ENCODE measurements at regions not wholly inside any gene's neighbourhood (a gene's known extent, or its start where the extent isn't known, plus 50 kb on each side); places are given as distances from the start of the nearest gene placed in this dataset.
A peak's percentile ranks its signal among the peaks of the same experiment; 100 is the strongest.

DNA sequence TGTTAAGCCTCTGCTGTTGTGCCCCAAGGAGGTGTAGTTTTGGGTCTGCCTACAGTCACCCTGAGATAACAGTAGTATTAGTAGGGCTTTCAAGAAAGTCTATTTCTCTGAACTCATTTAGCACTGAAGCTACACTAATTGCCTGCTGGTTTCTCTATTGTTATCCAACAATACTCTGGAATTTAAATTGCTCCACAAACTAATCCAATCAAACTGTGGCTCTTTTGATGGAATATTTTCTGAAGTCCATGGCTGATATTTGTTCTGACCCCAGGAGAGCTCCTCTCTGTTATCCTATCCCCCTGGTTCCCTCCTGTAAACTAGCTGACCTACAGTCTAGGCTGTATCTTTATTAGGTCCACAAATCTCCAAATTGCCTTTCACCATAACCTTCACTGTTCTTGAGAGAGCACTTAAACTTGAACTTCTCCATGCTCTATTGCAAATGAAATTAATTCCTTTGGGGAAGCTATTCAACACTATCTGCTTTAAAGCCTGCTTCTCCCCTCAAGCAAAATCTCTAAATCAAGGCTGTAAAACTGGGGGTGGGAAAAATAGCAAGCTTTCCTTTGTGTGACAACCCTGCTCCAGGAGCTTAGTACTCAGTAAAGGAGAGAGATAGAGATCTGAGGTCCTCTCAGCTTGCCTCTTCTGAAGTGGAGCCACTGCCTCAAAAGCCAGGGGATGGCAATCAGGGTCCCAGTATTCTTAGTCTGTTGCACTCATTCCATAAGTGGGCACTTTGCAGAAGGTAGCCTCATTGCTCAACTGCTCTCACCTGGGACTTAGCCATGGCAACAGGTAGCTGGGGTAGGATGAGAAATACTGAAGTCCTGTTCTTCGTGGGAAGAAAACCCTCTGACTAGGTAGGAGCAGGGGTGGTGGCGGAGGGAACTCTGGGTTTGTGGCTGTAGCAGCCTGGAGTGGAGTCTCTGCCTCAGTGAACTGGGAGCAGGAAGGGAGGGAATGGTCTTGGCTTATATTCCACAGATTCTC lies 110.9 kb downstream of the MACIR start:
- peaks cover 0 to 5% of the 10 kb centered on the region in 2 donors for H3K27me3 Mint-ChIP-seq
- H3K4me3 Mint-ChIP-seq: no peak overlapping the region
- H3K9me3 Mint-ChIP-seq: peaks cover 5% of the 10 kb centered on the region in 2 donors
- H3K4me1 Mint-ChIP-seq: no peaks in the 10 kb centered on the region
- DNase-seq (no peak), ATAC-seq (replicated peaks) (no peak)
- no peak overlapping the region for H3K27ac Mint-ChIP-seq
- no peaks in the 10 kb centered on the region for H3K36me3 Mint-ChIP-seq

DNA sequence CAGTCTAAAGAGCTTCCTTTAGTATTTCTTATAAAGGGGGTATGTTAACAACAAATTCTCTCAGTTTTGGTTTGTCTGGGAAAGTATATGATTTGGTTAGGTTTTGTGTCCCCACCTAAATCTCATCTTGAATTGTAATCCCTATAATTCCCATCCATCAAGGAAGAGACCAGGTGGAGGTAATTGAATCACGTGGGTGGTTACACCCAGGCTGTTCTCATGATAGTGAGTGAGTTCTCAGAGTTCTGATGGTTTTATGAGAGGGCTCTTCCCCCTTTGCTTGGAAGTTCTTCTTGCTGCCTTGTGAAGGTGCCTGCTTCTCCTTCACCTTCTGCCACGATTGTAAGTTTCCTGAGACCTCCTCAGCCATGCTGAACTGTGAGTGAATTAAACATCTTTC lies 109.1 kb downstream of the MACIR start:
- H3K4me1 Mint-ChIP-seq: no peaks in the 10 kb centered on the region
- no peak overlapping the region for H3K4me3 Mint-ChIP-seq
- H3K9me3 Mint-ChIP-seq: peaks cover 5% of the 10 kb centered on the region in 2 donors
- peaks cover 0 to 5% of the 10 kb centered on the region in 2 donors for H3K27me3 Mint-ChIP-seq
- no peak for ATAC-seq (replicated peaks)
- DNase-seq: no peak
- no peak overlapping the region for H3K27ac Mint-ChIP-seq
- no peaks in the 10 kb centered on the region for H3K36me3 Mint-ChIP-seq

DNA sequence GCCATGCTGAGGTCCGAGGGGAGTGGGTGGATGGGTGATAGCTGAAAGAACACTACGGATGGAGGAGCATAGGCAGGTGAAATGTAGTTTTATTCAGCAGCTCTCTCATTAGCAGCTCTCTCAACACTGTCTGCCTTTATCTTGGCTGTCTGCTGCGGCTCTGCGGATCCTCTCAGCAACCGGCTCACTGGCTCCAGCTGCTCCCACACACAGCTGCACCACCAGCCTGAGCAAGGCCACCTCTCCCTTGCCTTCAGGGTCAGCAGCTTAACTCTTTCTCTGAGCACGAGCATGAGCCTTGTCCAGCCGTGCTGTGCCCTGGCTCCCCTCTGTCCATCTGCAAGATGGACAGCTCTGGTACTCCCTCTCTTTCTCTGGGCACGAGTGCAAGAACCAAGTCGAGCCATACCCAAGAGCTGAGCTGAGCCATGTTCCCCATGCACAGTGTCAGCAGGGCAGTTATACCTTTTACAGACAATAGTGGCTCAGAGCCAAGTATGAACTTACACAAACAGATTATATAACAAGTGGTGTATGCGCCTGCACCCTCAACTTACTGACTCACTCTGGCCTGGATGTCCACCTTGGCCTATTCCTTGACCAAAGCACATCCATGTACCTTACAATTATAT lies 108.5 kb downstream of the MACIR start:
- H3K27me3 Mint-ChIP-seq: peaks cover 0 to 5% of the 10 kb centered on the region in 2 donors
- H3K4me1 Mint-ChIP-seq: no peaks in the 10 kb centered on the region
- H3K4me3 Mint-ChIP-seq: no peak overlapping the region
- no peak overlapping the region for H3K27ac Mint-ChIP-seq
- H3K9me3 Mint-ChIP-seq: peaks cover 5% of the 10 kb centered on the region in 2 donors
- no peaks in the 10 kb centered on the region for H3K36me3 Mint-ChIP-seq
- no peak for ATAC-seq (replicated peaks)
- no peak for DNase-seq

DNA sequence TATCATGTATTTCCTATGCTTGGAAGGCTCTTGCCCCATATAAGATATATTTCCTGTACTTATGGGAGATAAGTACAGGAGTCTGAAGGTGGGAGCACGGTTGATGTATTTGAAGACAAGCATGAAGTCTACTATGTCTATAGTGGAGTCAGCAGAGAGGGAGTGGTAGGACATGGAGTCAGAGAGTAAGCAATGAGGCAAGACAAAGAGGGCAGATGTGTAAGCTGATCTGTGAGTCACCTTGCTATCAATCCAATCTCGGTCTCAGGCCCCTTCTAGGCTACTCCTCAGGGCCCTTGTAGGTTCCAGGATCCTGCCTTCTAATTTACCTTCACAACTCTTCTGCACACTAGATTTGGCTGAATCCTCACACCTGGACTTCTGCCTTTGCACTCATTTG lies 105.5 kb downstream of the MACIR start:
- no peak for DNase-seq
- no peak overlapping the region for H3K27ac Mint-ChIP-seq
- peaks cover 0 to 5% of the 10 kb centered on the region in 2 donors for H3K27me3 Mint-ChIP-seq
- H3K9me3 Mint-ChIP-seq: peaks cover 5 to 7% of the 10 kb centered on the region in 2 donors
- H3K4me3 Mint-ChIP-seq: no peak overlapping the region
- no peak for ATAC-seq (replicated peaks)
- H3K4me1 Mint-ChIP-seq: no peaks in the 10 kb centered on the region
- H3K36me3 Mint-ChIP-seq: no peaks in the 10 kb centered on the region

DNA sequence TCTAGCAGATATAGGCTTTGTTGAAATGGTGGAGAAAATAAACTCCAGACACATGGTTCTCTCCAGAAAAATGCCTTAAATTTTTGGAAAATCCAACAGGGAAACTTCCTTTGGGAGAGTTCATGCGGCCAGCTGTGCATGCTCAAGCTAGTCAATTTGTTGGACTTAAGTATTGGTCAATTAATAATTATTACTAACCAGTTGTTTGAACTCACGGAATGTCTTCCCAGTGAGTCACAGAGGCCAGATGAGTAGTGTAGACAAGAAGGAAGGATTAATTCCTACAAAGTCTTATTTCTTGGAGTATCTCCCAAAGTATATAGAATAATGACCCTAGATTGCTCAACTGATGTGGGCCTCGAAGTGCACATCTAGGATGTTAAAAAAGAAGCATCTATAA lies 103.6 kb downstream of the MACIR start:
- no peak overlapping the region for H3K27ac Mint-ChIP-seq

DNA sequence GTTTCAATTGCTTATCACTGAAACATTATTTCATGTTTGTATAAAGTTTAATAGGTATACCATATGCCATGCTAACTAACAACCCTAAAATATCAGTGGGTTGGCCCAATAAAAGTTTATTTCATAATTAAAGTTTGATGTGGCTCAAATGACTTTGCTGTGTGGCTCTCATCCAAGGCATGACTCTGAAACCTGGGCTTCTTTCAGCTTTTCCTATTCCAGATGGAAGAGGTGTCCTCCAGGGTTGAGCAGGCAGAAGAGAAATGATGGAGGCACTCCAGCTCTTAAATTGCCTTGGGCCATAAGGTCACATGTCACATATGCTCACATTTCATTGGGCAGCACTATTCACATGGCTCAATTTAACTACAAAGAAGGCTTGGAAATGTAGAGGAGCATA lies 101.9 kb downstream of the MACIR start:
- Mint-ChIP-seq H3K4me3 (no peak overlapping the region), H3K36me3 (no peaks in the 10 kb centered on the region), H3K4me1 (no peaks in the 10 kb centered on the region), H3K27ac (no peak overlapping the region), H3K9me3 (peaks cover 0 to 3% of the 10 kb centered on the region in 2 donors), H3K27me3 (no peaks in the 10 kb centered on the region)
- no peak for ATAC-seq (replicated peaks)
- no peak for DNase-seq

More for the DNA sequence above, 103.6 kb downstream of the MACIR start:
- ATAC-seq (replicated peaks): no peak
- no peaks in the 10 kb centered on the region for H3K36me3 Mint-ChIP-seq
- H3K9me3 Mint-ChIP-seq: peaks cover 0 to 3% of the 10 kb centered on the region in 2 donors
- no peaks in the 10 kb centered on the region for H3K4me1 Mint-ChIP-seq
- H3K27me3 Mint-ChIP-seq: no peaks in the 10 kb centered on the region
- no peak for DNase-seq
- no peak overlapping the region for H3K4me3 Mint-ChIP-seq

DNA sequence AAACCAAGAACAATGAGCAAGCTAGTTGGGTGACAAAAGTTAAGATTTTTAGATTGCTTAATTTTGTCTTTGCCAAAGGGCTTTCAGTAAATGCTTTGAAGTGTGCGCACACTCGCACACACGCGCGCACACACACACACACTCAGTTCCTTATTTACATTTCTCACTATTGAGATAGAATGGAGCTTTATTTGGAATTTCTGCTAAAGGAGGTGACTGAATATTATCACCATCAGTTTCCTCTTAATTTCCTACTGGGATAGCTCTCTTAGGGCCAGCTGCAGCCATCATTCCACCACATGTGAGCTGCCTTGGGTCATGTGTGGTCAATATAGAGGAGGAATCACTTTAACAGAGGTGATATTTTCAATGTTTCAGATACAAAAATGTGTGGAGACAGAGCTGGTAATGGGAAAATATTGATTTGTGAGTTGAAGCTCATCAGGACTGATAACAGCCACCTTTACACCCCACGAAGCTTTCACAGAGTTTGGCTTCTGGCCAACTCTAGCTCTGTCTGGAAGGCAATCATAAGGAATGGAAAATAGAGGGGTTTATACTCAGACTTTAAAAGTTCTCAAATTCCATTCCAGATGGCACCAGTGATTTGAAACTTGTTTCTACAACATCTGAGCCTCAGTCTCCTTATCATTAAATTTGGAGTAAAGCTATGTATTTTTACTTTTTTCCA lies 99.9 kb downstream of the MACIR start:
- Mint-ChIP-seq H3K36me3 (no peaks in the 10 kb centered on the region), H3K4me1 (no peaks in the 10 kb centered on the region), H3K9me3 (peaks cover 0 to 3% of the 10 kb centered on the region in 2 donors), H3K27ac (no peak overlapping the region), H3K4me3 (no peak overlapping the region), H3K27me3 (no peaks in the 10 kb centered on the region)
- ATAC-seq (replicated peaks): no peak
- DNase-seq: no peak

DNA sequence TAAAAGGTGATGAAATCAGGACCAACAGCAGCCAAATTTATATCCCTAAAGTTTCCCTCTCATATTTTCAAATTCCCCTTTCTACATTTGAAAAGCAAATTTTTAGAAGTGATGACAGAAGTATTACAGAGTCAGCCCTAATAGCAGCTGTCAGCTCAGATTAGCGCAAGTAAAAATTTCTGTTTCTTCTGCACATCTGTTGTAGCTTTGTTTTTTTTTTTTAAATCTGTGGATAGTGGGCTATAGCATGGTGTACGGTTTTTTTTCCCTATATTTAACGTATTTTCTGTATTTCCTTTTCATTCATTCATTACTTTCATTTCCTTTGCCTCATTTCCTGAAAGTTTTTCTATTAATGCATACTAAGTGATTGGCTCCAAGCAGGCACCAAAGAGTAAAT lies 99.1 kb downstream of the MACIR start:
- ATAC-seq (replicated peaks) (no peak), DNase-seq (no peak)
- Mint-ChIP-seq H3K4me3 (no peak overlapping the region), H3K27me3 (no peaks in the 10 kb centered on the region), H3K4me1 (no peaks in the 10 kb centered on the region), H3K27ac (no peak overlapping the region), H3K9me3 (peaks cover 0 to 3% of the 10 kb centered on the region in 2 donors), H3K36me3 (no peaks in the 10 kb centered on the region)

DNA sequence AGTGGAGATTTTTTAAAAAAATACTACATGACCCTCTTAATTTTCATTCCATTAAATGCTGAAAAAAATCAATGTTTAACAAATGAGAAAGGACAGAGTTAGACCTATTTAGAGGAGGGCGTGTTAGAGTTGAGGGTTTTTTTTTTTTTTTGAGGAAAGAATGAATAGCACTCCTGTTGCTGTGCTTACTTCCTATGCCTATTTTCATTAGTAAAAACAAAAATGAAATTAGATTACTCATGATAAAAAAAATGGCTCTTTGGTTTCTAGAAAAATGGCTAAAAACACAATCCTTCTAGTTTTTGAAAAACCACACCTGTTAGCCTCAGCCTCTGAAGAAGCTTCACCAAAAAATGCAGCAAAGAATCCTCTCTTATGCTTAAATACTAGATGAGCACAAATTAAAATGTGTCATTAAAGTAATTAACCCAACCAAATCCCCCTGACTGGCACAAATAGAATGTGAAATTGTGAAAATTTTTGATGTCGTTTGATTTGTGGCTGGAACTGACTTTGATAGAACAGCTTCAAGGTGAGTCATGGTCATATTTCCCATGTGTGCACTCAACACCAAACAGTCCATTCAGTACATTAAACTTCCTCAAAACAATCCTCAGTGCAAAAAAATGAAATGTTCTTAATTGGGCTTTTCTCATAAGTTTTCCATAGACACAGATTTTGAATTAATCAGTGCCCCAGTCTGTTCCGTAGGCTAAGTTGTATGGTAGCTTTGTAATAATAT lies 98.0 kb downstream of the MACIR start:
- H3K4me3 Mint-ChIP-seq: no peak overlapping the region
- no peaks in the 10 kb centered on the region for H3K36me3 Mint-ChIP-seq
- peaks cover 0 to 3% of the 10 kb centered on the region in 2 donors for H3K9me3 Mint-ChIP-seq
- ATAC-seq (replicated peaks): no peak
- peaks cover 0 to 10% of the 10 kb centered on the region in 2 donors for H3K27me3 Mint-ChIP-seq
- no peak for DNase-seq
- no peak overlapping the region for H3K27ac Mint-ChIP-seq
- no peaks in the 10 kb centered on the region for H3K4me1 Mint-ChIP-seq

DNA sequence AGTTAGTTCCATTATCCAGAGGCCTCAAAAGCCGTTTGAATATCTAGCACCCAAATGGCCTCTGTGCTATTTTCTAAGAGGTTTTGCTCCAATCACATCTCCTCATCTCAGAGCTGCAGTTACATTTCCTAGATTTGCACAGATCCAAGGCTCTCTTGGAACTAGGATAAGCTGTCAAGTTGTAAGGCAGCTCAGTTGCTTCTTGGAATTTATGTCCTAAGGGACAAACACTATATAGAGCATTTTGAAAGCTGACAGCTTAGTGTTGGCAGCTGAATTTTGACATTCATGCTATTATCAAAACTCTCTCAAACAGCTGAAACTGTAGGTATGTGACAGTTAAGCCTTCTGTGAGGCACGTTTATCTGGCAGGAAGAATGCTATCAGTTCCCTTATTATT lies 97.0 kb downstream of the MACIR start:
- Mint-ChIP-seq H3K4me1 (no peaks in the 10 kb centered on the region), H3K4me3 (no peak overlapping the region), H3K27me3 (peaks cover 0 to 11% of the 10 kb centered on the region in 2 donors), H3K36me3 (no peaks in the 10 kb centered on the region), H3K27ac (no peak overlapping the region), H3K9me3 (no peaks in the 10 kb centered on the region)
- ATAC-seq (replicated peaks): no peak
- DNase-seq: no peak

DNA sequence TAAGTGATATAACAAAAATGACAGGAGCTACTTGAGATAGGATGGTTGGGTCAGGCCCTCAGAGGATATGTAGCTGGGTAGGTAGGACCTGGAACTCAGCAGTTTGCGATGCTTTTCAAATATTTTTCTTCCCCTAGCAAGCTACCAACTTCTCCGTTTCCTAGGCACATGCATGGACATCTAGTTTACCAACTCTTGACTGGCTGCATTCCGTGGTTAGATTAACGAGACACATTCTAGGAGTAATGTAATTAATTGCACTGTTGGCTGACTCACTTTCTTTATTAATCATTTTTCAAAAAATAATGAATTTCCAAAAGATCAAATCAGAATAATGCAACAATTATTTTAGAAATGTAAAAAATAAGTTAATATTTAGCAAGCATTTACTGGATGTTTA lies 95.9 kb downstream of the MACIR start:
- Mint-ChIP-seq H3K9me3 (no peaks in the 10 kb centered on the region), H3K27ac (no peak overlapping the region), H3K36me3 (no peaks in the 10 kb centered on the region), H3K4me1 (no peaks in the 10 kb centered on the region), H3K27me3 (peaks cover 4 to 11% of the 10 kb centered on the region in 2 donors), H3K4me3 (no peak overlapping the region)
- DNase-seq (no peak), ATAC-seq (replicated peaks) (no peak)

DNA sequence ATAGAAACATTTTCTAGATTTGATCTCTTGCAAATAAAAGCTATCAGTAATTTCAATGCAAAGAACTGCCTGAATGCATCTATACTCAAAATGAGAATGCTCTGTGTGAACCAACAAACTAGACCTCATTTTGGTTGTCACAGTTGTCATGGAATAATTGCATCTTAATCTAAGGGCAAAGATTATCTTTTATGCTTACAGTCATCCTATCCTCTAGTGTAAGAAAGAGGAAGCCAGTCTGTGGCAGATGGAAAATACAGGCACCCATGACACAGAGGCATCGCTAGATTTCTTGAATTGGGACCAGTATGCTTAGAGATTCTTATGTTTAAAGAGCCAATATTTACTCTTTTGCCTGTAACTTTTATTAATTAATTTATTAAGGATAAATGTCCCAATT lies 95.0 kb downstream of the MACIR start:
- Mint-ChIP-seq H3K27me3 (peaks cover 4 to 11% of the 10 kb centered on the region in 2 donors), H3K4me3 (no peak overlapping the region)

DNA sequence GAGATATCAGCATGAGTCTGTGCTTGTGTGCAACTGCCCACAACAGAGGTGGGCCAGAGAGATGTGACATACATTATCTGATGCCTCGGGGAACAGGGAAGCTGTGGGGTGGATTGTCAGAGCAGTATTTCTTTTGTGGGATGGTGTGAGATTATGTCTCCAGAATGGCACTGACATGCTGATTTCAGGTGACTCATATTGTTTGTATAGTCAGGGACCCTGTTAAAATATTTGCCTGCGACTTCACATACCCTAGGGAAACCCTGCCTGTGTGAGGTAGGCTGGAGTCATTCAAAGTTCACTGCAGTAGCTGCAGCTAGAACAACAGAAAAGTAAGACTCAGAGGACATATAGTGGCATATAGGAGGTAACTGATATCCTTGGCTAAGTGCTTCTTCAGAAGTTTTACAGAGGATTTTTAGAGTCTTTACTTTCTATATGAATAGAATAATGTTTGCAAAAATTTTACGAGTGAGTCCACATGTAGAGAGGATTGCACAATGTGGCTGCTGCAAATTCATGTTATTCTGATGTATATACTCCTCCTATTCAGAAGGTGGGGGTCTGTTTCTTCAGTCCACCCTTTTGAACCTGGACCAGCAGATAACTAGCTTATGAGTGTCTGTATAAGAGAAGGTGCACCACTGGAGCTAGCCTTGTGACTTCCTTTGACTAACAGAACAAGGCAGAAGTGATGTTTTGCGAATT lies 89.3 kb downstream of the MACIR start:
- Mint-ChIP-seq H3K9me3 (no peaks in the 10 kb centered on the region), H3K27me3 (peaks cover 11% of the 10 kb centered on the region in 2 donors), H3K4me1 (no peaks in the 10 kb centered on the region), H3K4me3 (no peak overlapping the region), H3K36me3 (no peaks in the 10 kb centered on the region), H3K27ac (no peak overlapping the region)
- no peak for DNase-seq
- no peak for ATAC-seq (replicated peaks)

More for the DNA sequence above, 95.0 kb downstream of the MACIR start:
- DNase-seq (no peak), ATAC-seq (replicated peaks) (peak in 1 of 2 donors; percentile 33)
- Mint-ChIP-seq H3K36me3 (no peaks in the 10 kb centered on the region), H3K4me1 (no peaks in the 10 kb centered on the region), H3K27ac (no peak overlapping the region), H3K9me3 (no peaks in the 10 kb centered on the region)

Data from stimulated activated naive B cell treated with anti-CD40 and anti-IgM and Interleukin-4, amounts not matched to agents 10 μg/mL and 1 μg/mL and 100 μg/mL, for 72 hours (primary cell).